ENCODE measurements at regions not wholly inside any gene's neighbourhood (a gene's known extent, or its start where the extent isn't known, plus 50 kb on each side); places are given as distances from the start of the nearest gene placed in this dataset.

DNA sequence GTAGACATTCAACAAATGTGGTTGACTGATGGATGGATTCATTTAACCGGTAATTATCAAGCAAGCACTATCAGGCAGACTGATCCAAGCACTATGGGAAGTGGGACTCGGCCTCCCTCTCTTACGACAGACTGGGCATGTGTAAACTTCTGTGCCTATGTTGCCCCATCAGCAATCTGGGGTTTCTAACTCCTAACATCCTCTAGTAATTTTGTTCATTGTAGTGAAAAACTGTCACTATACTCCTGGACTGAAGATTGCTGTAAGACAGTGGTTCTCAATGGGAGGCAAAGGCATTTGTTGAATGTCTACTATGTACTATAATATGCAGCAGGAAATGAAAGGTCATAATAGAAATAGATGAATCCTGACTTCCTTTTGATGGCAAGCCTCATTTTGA is 51.2 kb upstream of the CREB1 start:
- DNase-seq (ENCODE audit: low read depth, low spot score): no peak

GRCh38 chr2:207479198-207479785 is 50.5 kb upstream of the CREB1 start:
- no peak for DNase-seq (ENCODE audit: low read depth, low spot score)
